Eye (tissue), 1 donor: ENCODE measurements at regions not wholly inside any gene's neighbourhood (a gene's known extent, or its start where the extent isn't known, plus 50 kb on each side); places are given as distances from the start of the nearest gene placed in this dataset.
"Not testable (repeated sequence)": the region's sequence is repeated elsewhere in the genome, so short reads cannot be mapped to it uniquely, and the experiment has no call there.

Experiments used
- DNase-seq: peaks from one replicate; pipeline ENCODE4 v3.0.0-alpha.2; 2015

GRCh38 chr1:56095696-56096665, 483.4 kb downstream of the PLPP3 start:
- DNase-seq, result no peak

- DNase-seq, result peak; percentile 42
Measured at GRCh38 chr1:56094168-56094567, 485.2 kb downstream of the PLPP3 start.

GRCh38 chr1:56092684-56093570, 486.4 kb downstream of the PLPP3 start:
- DNase-seq, result peak; percentile 33

- not testable (repeated sequence) for DNase-seq
Measured at GRCh38 chr1:56089826-56090225, 489.5 kb downstream of the PLPP3 start.

GRCh38 chr1:56084246-56084645, 495.1 kb downstream of the PLPP3 start:
- DNase-seq, result no peak

- DNase-seq, result no peak
Measured at GRCh38 chr1:56081736-56082135, 497.6 kb downstream of the PLPP3 start.

GRCh38 chr1:56081173-56081572, 498.2 kb downstream of the PLPP3 start:
- no peak for DNase-seq

GRCh38 chr1:56080123-56080522, 499.2 kb downstream of the PLPP3 start:
- no peak for DNase-seq

- no peak for DNase-seq
Measured at GRCh38 chr1:56079391-56079790, 500.0 kb downstream of the PLPP3 start.

- no peak for DNase-seq
Measured at GRCh38 chr1:56077206-56077605, 502.2 kb downstream of the PLPP3 start.

GRCh38 chr1:56074007-56074651, 505.2 kb downstream of the PLPP3 start:
- DNase-seq, result peak; percentile 84

GRCh38 chr1:56073614-56074006, 505.8 kb downstream of the PLPP3 start:
- no peak for DNase-seq

GRCh38 chr1:56073206-56073605, 506.2 kb downstream of the PLPP3 start:
- DNase-seq, result no peak

- DNase-seq, result no peak
Measured at GRCh38 chr1:56072310-56072709, 507.1 kb downstream of the PLPP3 start.

GRCh38 chr1:56071351-56071750, 508.0 kb downstream of the PLPP3 start:
- DNase-seq, result no peak

GRCh38 chr1:56070601-56071000, 508.8 kb downstream of the PLPP3 start:
- DNase-seq, result peak; percentile 85

GRCh38 chr1:56069824-56070223, 509.5 kb downstream of the PLPP3 start:
- DNase-seq, result no peak

GRCh38 chr1:56068908-56069307, 510.5 kb downstream of the PLPP3 start:
- no peak for DNase-seq

GRCh38 chr1:56068210-56068609, 511.2 kb downstream of the PLPP3 start:
- DNase-seq, result no peak

GRCh38 chr1:56065729-56066128, 513.6 kb downstream of the PLPP3 start:
- DNase-seq, result no peak

GRCh38 chr1:56064705-56065104, 514.7 kb downstream of the PLPP3 start:
- DNase-seq, result no peak

- no peak for DNase-seq
Measured at GRCh38 chr1:56063461-56063860, 515.9 kb downstream of the PLPP3 start.

GRCh38 chr1:56062625-56063024, 516.7 kb downstream of the PLPP3 start:
- no peak for DNase-seq
